K562 (cell line): ENCODE measurements at regions not wholly inside any gene's neighbourhood (a gene's known extent, or its start where the extent isn't known, plus 50 kb on each side); places are given as distances from the start of the nearest gene placed in this dataset.

Experiments
- ETV1 ChIP-seq: fragments of 450-650 bp; conservative IDR thresholded peaks from 2 replicates; pipeline ENCODE4 v1.6.1; 2016; ENCODE audit warnings: missing genetic modification characterization, control low read depth, low read depth, missing compliant biosample characterization
- L3MBTL2 ChIP-seq: fragments of 450-650 bp; IDR thresholded peaks from 2 replicates; pipeline ENCODE4 v1.6.1; 2016; ENCODE audit warnings: mild to moderate bottlenecking, moderate library complexity
- PTTG1 ChIP-seq: fragments of 450-650 bp; IDR thresholded peaks from 2 replicates; pipeline ENCODE4 v1.6.1; 2016; ENCODE audit warnings: low read depth, mild to moderate bottlenecking, missing genetic modification characterization, missing compliant biosample characterization
- TF ChIP-seq, protein P1 (sequence below), 2 experiments: fragments of 450-650 bp; formaldehyde crosslinking in 1 of 2; IDR thresholded peaks; 2 replicates each; pipeline versions ENCODE4 v1.4.0 to v1.6.1; 2014 to 2020; ENCODE audit warnings: mild to moderate bottlenecking in 2 of 2, borderline replicate concordance in 1 of 2, low read depth in 1 of 2
- TF ChIP-seq, protein P2 (sequence below): fragments of 450-650 bp; IDR thresholded peaks from 2 replicates; pipeline ENCODE4 v1.7.0; 2016; ENCODE audit warnings: borderline replicate concordance

GRCh38 chr22:48836673-48837340 lies 990.9 kb downstream of the BRD1 start (continued):
- TF ChIP-seq, protein P1, sequence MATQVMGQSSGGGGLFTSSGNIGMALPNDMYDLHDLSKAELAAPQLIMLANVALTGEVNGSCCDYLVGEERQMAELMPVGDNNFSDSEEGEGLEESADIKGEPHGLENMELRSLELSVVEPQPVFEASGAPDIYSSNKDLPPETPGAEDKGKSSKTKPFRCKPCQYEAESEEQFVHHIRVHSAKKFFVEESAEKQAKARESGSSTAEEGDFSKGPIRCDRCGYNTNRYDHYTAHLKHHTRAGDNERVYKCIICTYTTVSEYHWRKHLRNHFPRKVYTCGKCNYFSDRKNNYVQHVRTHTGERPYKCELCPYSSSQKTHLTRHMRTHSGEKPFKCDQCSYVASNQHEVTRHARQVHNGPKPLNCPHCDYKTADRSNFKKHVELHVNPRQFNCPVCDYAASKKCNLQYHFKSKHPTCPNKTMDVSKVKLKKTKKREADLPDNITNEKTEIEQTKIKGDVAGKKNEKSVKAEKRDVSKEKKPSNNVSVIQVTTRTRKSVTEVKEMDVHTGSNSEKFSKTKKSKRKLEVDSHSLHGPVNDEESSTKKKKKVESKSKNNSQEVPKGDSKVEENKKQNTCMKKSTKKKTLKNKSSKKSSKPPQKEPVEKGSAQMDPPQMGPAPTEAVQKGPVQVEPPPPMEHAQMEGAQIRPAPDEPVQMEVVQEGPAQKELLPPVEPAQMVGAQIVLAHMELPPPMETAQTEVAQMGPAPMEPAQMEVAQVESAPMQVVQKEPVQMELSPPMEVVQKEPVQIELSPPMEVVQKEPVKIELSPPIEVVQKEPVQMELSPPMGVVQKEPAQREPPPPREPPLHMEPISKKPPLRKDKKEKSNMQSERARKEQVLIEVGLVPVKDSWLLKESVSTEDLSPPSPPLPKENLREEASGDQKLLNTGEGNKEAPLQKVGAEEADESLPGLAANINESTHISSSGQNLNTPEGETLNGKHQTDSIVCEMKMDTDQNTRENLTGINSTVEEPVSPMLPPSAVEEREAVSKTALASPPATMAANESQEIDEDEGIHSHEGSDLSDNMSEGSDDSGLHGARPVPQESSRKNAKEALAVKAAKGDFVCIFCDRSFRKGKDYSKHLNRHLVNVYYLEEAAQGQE (IDR thresholded peaks at IDR 0.05; ENCODE audit: borderline replicate concordance): no peak
- TF ChIP-seq, protein P1 (CRISPR knock-in tag; IDR thresholded peaks at IDR 0.05; ENCODE audit: low read depth): no peak
- TF ChIP-seq, protein P2, sequence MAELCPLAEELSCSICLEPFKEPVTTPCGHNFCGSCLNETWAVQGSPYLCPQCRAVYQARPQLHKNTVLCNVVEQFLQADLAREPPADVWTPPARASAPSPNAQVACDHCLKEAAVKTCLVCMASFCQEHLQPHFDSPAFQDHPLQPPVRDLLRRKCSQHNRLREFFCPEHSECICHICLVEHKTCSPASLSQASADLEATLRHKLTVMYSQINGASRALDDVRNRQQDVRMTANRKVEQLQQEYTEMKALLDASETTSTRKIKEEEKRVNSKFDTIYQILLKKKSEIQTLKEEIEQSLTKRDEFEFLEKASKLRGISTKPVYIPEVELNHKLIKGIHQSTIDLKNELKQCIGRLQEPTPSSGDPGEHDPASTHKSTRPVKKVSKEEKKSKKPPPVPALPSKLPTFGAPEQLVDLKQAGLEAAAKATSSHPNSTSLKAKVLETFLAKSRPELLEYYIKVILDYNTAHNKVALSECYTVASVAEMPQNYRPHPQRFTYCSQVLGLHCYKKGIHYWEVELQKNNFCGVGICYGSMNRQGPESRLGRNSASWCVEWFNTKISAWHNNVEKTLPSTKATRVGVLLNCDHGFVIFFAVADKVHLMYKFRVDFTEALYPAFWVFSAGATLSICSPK: no peak
- TF ChIP-seq PTTG1 (tag): no peak
- no peak for TF ChIP-seq L3MBTL2
- TF ChIP-seq ETV1 (tag): no peak
